Neural progenitor cell (in vitro differentiated cells): ENCODE measurements at regions not wholly inside any gene's neighbourhood (a gene's known extent, or its start where the extent isn't known, plus 50 kb on each side); places are given as distances from the start of the nearest gene placed in this dataset.
A peak's percentile ranks its signal among the peaks of the same experiment; 100 is the strongest.
"Not testable (repeated sequence)": the region's sequence is repeated elsewhere in the genome, so short reads cannot be mapped to it uniquely, and the experiment has no call there.

Experiments used
- DNase-seq: peaks from one replicate; pipeline ENCODE4 v3.0.0-alpha.2; 2016; ENCODE audit warnings: low spot score
- H2AFZ ChIP-seq: fragments of 200-600 bp; sonication (generic); replicated peaks from 2 replicates; pipeline ENCODE4 v1.6.1; 2016; ENCODE audit warnings: antibody characterized with exemption
- H3F3A ChIP-seq: fragments of 200-600 bp; sonication (generic); 2 replicates; pipeline ENCODE4 v1.6.1; 2016; ENCODE audit warnings: antibody characterized with exemption, low read depth
- H3K27ac ChIP-seq: fragments of 200-600 bp; sonication (generic); 2 replicates; pipeline ENCODE4 v1.5.1; 2016; ENCODE audit warnings: mild to moderate bottlenecking
- H3K27me3 ChIP-seq: fragments of 200-600 bp; sonication (generic); 2 replicates; pipeline ENCODE4 v1.6.1; 2016; ENCODE audit warnings: mild to moderate bottlenecking, moderate library complexity
- H3K36me3 ChIP-seq: fragments of 200-600 bp; sonication (generic); 2 replicates; pipeline ENCODE4 v1.5.1; 2016
- H3K4me1 ChIP-seq: fragments of 200-600 bp; sonication (generic); 2 replicates; pipeline ENCODE4 v1.6.1; 2016; ENCODE audit warnings: mixed run types
- H3K4me2 ChIP-seq: fragments of 200-600 bp; sonication (generic); 2 replicates; pipeline ENCODE4 v1.6.1; 2016
- H3K4me3 ChIP-seq: fragments of 200-600 bp; sonication (generic); 2 replicates; pipeline ENCODE4 v1.5.1; 2016
- H3K79me2 ChIP-seq: fragments of 200-600 bp; sonication (generic); 2 replicates; pipeline ENCODE4 v1.6.1; 2016; ENCODE audit warnings: low read depth
- H3K9ac ChIP-seq: fragments of 200-600 bp; sonication (generic); 2 replicates; pipeline ENCODE4 v1.6.1; 2016
- H3K9me3 ChIP-seq: fragments of 200-600 bp; sonication (generic); 2 replicates; pipeline ENCODE4 v1.5.1; 2016; ENCODE audit warnings: low read depth
- H4K20me1 ChIP-seq: fragments of 200-600 bp; sonication (generic); 2 replicates; pipeline ENCODE4 v1.6.1; 2016; ENCODE audit warnings: low read depth
- H3K27ac Mint-ChIP-seq: 3 replicates; pipeline ENCODE4 v1.8.0; 2021; ENCODE audit warnings: mixed read lengths
- H3K27me3 Mint-ChIP-seq: 2 replicates; pipeline ENCODE4 v1.8.0; 2022; ENCODE audit warnings: low read depth, mild to moderate bottlenecking, inconsistent platforms, moderate library complexity, mixed read lengths; ENCODE audit not compliant: insufficient read depth
- H3K36me3 Mint-ChIP-seq: 3 replicates; pipeline ENCODE4 v1.8.0; 2021; ENCODE audit warnings: mixed read lengths
- H3K4me1 Mint-ChIP-seq: 3 replicates; pipeline ENCODE4 v1.8.0; 2021; ENCODE audit warnings: mixed read lengths
- H3K4me3 Mint-ChIP-seq: 3 replicates; pipeline ENCODE4 v1.8.0; 2021; ENCODE audit warnings: mild to moderate bottlenecking, moderate library complexity, mixed read lengths
- H3K9me3 Mint-ChIP-seq: 3 replicates; pipeline ENCODE4 v1.8.0; 2020; ENCODE audit warnings: mixed read lengths
- CTCF ChIP-seq: fragments of 200-600 bp; sonication (generic); IDR thresholded peaks from 2 replicates; pipeline ENCODE4 v1.5.1; 2017; ENCODE audit warnings: antibody characterized with exemption, mild to moderate bottlenecking
- EZH2 ChIP-seq: fragments of 200-600 bp; sonication (generic); IDR thresholded peaks from 2 replicates; pipeline ENCODE4 v1.6.1; 2017; ENCODE audit warnings: antibody characterized with exemption, mild to moderate bottlenecking, moderate library complexity
- EZH2phosphoT487 ChIP-seq: fragments of 200-600 bp; sonication (generic); IDR thresholded peaks from 2 replicates; pipeline ENCODE4 v1.6.1; 2017; ENCODE audit warnings: antibody characterized with exemption

GRCh38 chrX:40392599-40392998 lies 188.2 kb upstream of the ATP6AP2 start:
- H3K27ac Mint-ChIP-seq: no peak overlapping the region
- DNase-seq: peak; percentile 9

GRCh38 chrX:40391662-40392061 lies 189.1 kb upstream of the ATP6AP2 start:
- H3K9me3 Mint-ChIP-seq: peaks cover 3% of the 10 kb centered on the region
- no peak for DNase-seq
- peaks cover 5% of the 10 kb centered on the region for H3K27me3 Mint-ChIP-seq
- Histone ChIP-seq H3K27me3 (no peaks in the 10 kb centered on the region), H3K4me2 (no peak overlapping the region), H2AFZ (no peak overlapping the region), H4K20me1 (no peaks in the 10 kb centered on the region), H3K4me3 (no peak overlapping the region), H3K27ac (no peak overlapping the region), H3F3A (no peaks in the 10 kb centered on the region), H3K79me2 (no peaks in the 10 kb centered on the region), H3K4me1 (no peaks in the 10 kb centered on the region), H3K9ac (no peak overlapping the region), H3K9me3 (peaks cover 1% of the 10 kb centered on the region), H3K36me3 (no peaks in the 10 kb centered on the region)
- H3K27ac Mint-ChIP-seq: no peak overlapping the region
- H3K4me1 Mint-ChIP-seq: no peaks in the 10 kb centered on the region
- TF ChIP-seq EZH2 (no peak), EZH2phosphoT487 (no peak), CTCF (no peak)
- H3K36me3 Mint-ChIP-seq: no peaks in the 10 kb centered on the region
- H3K4me3 Mint-ChIP-seq: no peak overlapping the region

More at GRCh38 chrX:40392599-40392998, 188.2 kb upstream of the ATP6AP2 start:
- no peaks in the 10 kb centered on the region for H3K9me3 ChIP-seq
- H3K27me3 ChIP-seq: no peaks in the 10 kb centered on the region
- H3K27ac ChIP-seq: no peak overlapping the region
- H3K36me3 ChIP-seq: no peaks in the 10 kb centered on the region
- Mint-ChIP-seq H3K36me3 (no peaks in the 10 kb centered on the region), H3K27me3 (peaks cover 7% of the 10 kb centered on the region), H3K9me3 (peaks cover 9% of the 10 kb centered on the region), H3K4me1 (no peaks in the 10 kb centered on the region), H3K4me3 (no peak overlapping the region)
- no peaks in the 10 kb centered on the region for H3K4me1 ChIP-seq
- no peak overlapping the region for H3K9ac ChIP-seq
- H2AFZ ChIP-seq: peak overlapping the region; percentile 53
- H3K79me2 ChIP-seq: no peaks in the 10 kb centered on the region
- no peak overlapping the region for H3K4me2 ChIP-seq
- H3F3A ChIP-seq: no peaks in the 10 kb centered on the region
- H4K20me1 ChIP-seq: no peaks in the 10 kb centered on the region
- no peak overlapping the region for H3K4me3 ChIP-seq
- TF ChIP-seq EZH2phosphoT487 (no peak), EZH2 (no peak), CTCF (no peak)

GRCh38 chrX:40389555-40389954 lies 191.2 kb upstream of the ATP6AP2 start:
- H3K4me1 Mint-ChIP-seq: no peaks in the 10 kb centered on the region
- no peak overlapping the region for H3K27ac Mint-ChIP-seq
- Histone ChIP-seq H3K9ac (no peak overlapping the region), H3K27me3 (no peaks in the 10 kb centered on the region), H2AFZ (no peak overlapping the region), H3F3A (no peaks in the 10 kb centered on the region), H3K79me2 (no peaks in the 10 kb centered on the region), H3K27ac (no peak overlapping the region), H3K4me3 (no peak overlapping the region), H3K36me3 (no peaks in the 10 kb centered on the region), H3K4me1 (no peaks in the 10 kb centered on the region), H3K9me3 (peaks cover 4% of the 10 kb centered on the region), H4K20me1 (no peaks in the 10 kb centered on the region), H3K4me2 (no peak overlapping the region)
- H3K9me3 Mint-ChIP-seq: peaks cover 5% of the 10 kb centered on the region
- H3K4me3 Mint-ChIP-seq: no peak overlapping the region
- no peaks in the 10 kb centered on the region for H3K36me3 Mint-ChIP-seq
- TF ChIP-seq EZH2phosphoT487: no peak
- DNase-seq: no peak
- H3K27me3 Mint-ChIP-seq: peaks cover 5% of the 10 kb centered on the region

GRCh38 chrX:40388441-40388840 lies 192.3 kb upstream of the ATP6AP2 start:
- no peaks in the 10 kb centered on the region for H3K36me3 ChIP-seq
- Mint-ChIP-seq H3K4me1 (no peaks in the 10 kb centered on the region), H3K27ac (no peak overlapping the region), H3K27me3 (peaks cover 3% of the 10 kb centered on the region), H3K4me3 (no peak overlapping the region), H3K36me3 (no peaks in the 10 kb centered on the region), H3K9me3 (peaks cover 5% of the 10 kb centered on the region)
- H3K4me3 ChIP-seq: no peak overlapping the region
- H3F3A ChIP-seq: no peaks in the 10 kb centered on the region
- H4K20me1 ChIP-seq: no peaks in the 10 kb centered on the region
- no peak overlapping the region for H3K27ac ChIP-seq
- H3K4me1 ChIP-seq: no peaks in the 10 kb centered on the region
- peaks cover 4% of the 10 kb centered on the region for H3K9me3 ChIP-seq
- DNase-seq: no peak
- no peaks in the 10 kb centered on the region for H3K79me2 ChIP-seq
- H3K9ac ChIP-seq: no peak overlapping the region
- H3K4me2 ChIP-seq: no peak overlapping the region
- H2AFZ ChIP-seq: no peak overlapping the region
- no peaks in the 10 kb centered on the region for H3K27me3 ChIP-seq
- no peak for TF ChIP-seq EZH2
- TF ChIP-seq CTCF: no peak
- no peak for TF ChIP-seq EZH2phosphoT487

- H3K4me3 ChIP-seq, H3K9me3 Mint-ChIP-seq, H3K27ac Mint-ChIP-seq: not testable (repeated sequence)
These were observed 192.9 kb upstream of the ATP6AP2 start for GRCh38 chrX:40387869-40388268.

GRCh38 chrX:40387311-40387710 lies 193.5 kb upstream of the ATP6AP2 start:
- H3K36me3 ChIP-seq, H3K4me1 Mint-ChIP-seq, H3K4me1 ChIP-seq, H3K4me3 ChIP-seq, H4K20me1 ChIP-seq, H3K4me2 ChIP-seq, H3K9me3 ChIP-seq, H3K4me3 Mint-ChIP-seq, H3K27ac ChIP-seq, H3K27ac Mint-ChIP-seq, DNase-seq, H2AFZ ChIP-seq, H3K36me3 Mint-ChIP-seq, H3K79me2 ChIP-seq, H3K27me3 ChIP-seq, H3F3A ChIP-seq, H3K27me3 Mint-ChIP-seq, H3K9me3 Mint-ChIP-seq, H3K9ac ChIP-seq: not testable (repeated sequence)

More at GRCh38 chrX:40387869-40388268, 192.9 kb upstream of the ATP6AP2 start:
- not testable (repeated sequence) for H3K4me3 Mint-ChIP-seq, H2AFZ ChIP-seq, H3F3A ChIP-seq, H3K27ac ChIP-seq, DNase-seq, H3K36me3 ChIP-seq, H3K36me3 Mint-ChIP-seq, H3K4me1 Mint-ChIP-seq, H3K4me1 ChIP-seq, H3K79me2 ChIP-seq, H3K27me3 ChIP-seq, H3K27me3 Mint-ChIP-seq, H4K20me1 ChIP-seq, H3K9ac ChIP-seq, H3K9me3 ChIP-seq, H3K4me2 ChIP-seq
